Large intestine (tissue), 3 donors: ENCODE measurements at regions not wholly inside any gene's neighbourhood (a gene's known extent, or its start where the extent isn't known, plus 50 kb on each side); places are given as distances from the start of the nearest gene placed in this dataset.
A peak's percentile ranks its signal among the peaks of the same experiment; 100 is the strongest.

Experiments used
- DNase-seq, 2 donors: peaks; one replicate each; pipeline versions ENCODE4 v3.0.0 to v3.0.0-alpha.2; 2013
- H3K27ac ChIP-seq: one replicate; pipeline ENCODE4 v1.5.1; 2013; ENCODE audit warnings: low read length
- H3K27me3 ChIP-seq: 2 replicates; pipeline ENCODE4 v1.6.1; 2013; ENCODE audit warnings: low read length; ENCODE audit not compliant: control insufficient read depth, insufficient read depth
- H3K36me3 ChIP-seq: 2 replicates; pipeline ENCODE4 v1.6.1; 2013; ENCODE audit warnings: low read length; ENCODE audit not compliant: control insufficient read depth, insufficient read depth
- H3K4me1 ChIP-seq: one replicate; pipeline ENCODE4 v1.6.1; 2013; ENCODE audit warnings: low read length; ENCODE audit not compliant: control insufficient read depth, insufficient read depth
- H3K4me3 ChIP-seq: one replicate; pipeline ENCODE4 v1.5.1; 2013; ENCODE audit warnings: low read length
- H3K9me3 ChIP-seq: one replicate; pipeline ENCODE4 v1.6.1; 2013; ENCODE audit warnings: mild to moderate bottlenecking, low read depth, low read length, moderate library complexity; ENCODE audit not compliant: control insufficient read depth
- WGBS: methylation state at CpG from one replicate; pipeline ENCODE4 v1.1.5; 2013; ENCODE audit warnings: low lambda C conversion rate; ENCODE audit not compliant: insufficient coverage; 5-methylcytosine and 5-hydroxymethylcytosine counted together

- no peaks in the 10 kb centered on the region for H3K27me3 ChIP-seq
- DNase-seq: no peak
- peak overlapping the region; percentile 68 for H3K27ac ChIP-seq
- H3K36me3 ChIP-seq: no peaks in the 10 kb centered on the region
- H3K4me1 ChIP-seq: peaks cover 28% of the 10 kb centered on the region
- H3K9me3 ChIP-seq: no peaks in the 10 kb centered on the region
- no peak overlapping the region for H3K4me3 ChIP-seq
These were observed 607.2 kb upstream of the CLINT1 start for GRCh38 chr5:158466191-158466590.

- no peaks in the 10 kb centered on the region for H3K9me3 ChIP-seq
- H3K4me1 ChIP-seq: peaks cover 30% of the 10 kb centered on the region
- WGBS: 17% methylated on average over 2 of the region's 6 CpGs
- H3K27me3 ChIP-seq: no peaks in the 10 kb centered on the region
- peak overlapping the region; percentile 68 for H3K27ac ChIP-seq
- no peak overlapping the region for H3K4me3 ChIP-seq
- peak; percentile 56 to 83 for DNase-seq
- no peaks in the 10 kb centered on the region for H3K36me3 ChIP-seq
These were observed 606.4 kb upstream of the CLINT1 start for GRCh38 chr5:158465086-158465972.

GRCh38 chr5:158464383-158464782, 605.4 kb upstream of the CLINT1 start:
- H3K9me3 ChIP-seq: no peaks in the 10 kb centered on the region
- H3K27me3 ChIP-seq: no peaks in the 10 kb centered on the region
- DNase-seq: peak in 1 of 2 donors; percentile 43
- H3K4me1 ChIP-seq: peaks cover 30% of the 10 kb centered on the region
- no peaks in the 10 kb centered on the region for H3K36me3 ChIP-seq
- H3K4me3 ChIP-seq: no peak overlapping the region
- H3K27ac ChIP-seq: peak overlapping the region; percentile 68
- WGBS: no CpG with 5 or more reads among the region's 1 CpG

GRCh38 chr5:158463938-158464337, 605.0 kb upstream of the CLINT1 start:
- Histone ChIP-seq H3K36me3 (no peaks in the 10 kb centered on the region), H3K4me3 (no peak overlapping the region), H3K4me1 (peaks cover 30% of the 10 kb centered on the region), H3K27ac (peak overlapping the region; percentile 13), H3K27me3 (no peaks in the 10 kb centered on the region), H3K9me3 (no peaks in the 10 kb centered on the region)
- peak; percentile 84 to 89 for DNase-seq
- no CpG with 5 or more reads among the region's 4 CpGs for WGBS

GRCh38 chr5:158463188-158463587, 604.2 kb upstream of the CLINT1 start:
- Histone ChIP-seq H3K27ac (no peak overlapping the region), H3K4me1 (peaks cover 30% of the 10 kb centered on the region)
- WGBS: 60% methylated on average over 1 of the region's 1 CpG

GRCh38 chr5:158462349-158463114, 603.6 kb upstream of the CLINT1 start:
- Histone ChIP-seq H3K9me3 (no peaks in the 10 kb centered on the region), H3K4me3 (no peak overlapping the region), H3K27ac (no peak overlapping the region), H3K36me3 (no peaks in the 10 kb centered on the region), H3K27me3 (no peaks in the 10 kb centered on the region), H3K4me1 (peaks cover 30% of the 10 kb centered on the region)
- 87% methylated on average over 3 of the region's 9 CpGs for WGBS
- DNase-seq: no peak

More at GRCh38 chr5:158463188-158463587, 604.2 kb upstream of the CLINT1 start:
- H3K4me3 ChIP-seq: no peak overlapping the region
- H3K27me3 ChIP-seq: no peaks in the 10 kb centered on the region
- no peaks in the 10 kb centered on the region for H3K9me3 ChIP-seq
- H3K36me3 ChIP-seq: no peaks in the 10 kb centered on the region
- DNase-seq: no peak

GRCh38 chr5:158461240-158461854, 602.4 kb upstream of the CLINT1 start:
- Histone ChIP-seq H3K4me1 (peaks cover 27% of the 10 kb centered on the region), H3K27me3 (no peaks in the 10 kb centered on the region), H3K27ac (no peak overlapping the region), H3K36me3 (no peaks in the 10 kb centered on the region), H3K9me3 (no peaks in the 10 kb centered on the region), H3K4me3 (no peak overlapping the region)
- WGBS: no CpG with 5 or more reads among the region's 4 CpGs
- peak in 1 of 2 donors; percentile 46 for DNase-seq

- Histone ChIP-seq H3K27ac (no peak overlapping the region), H3K4me3 (no peak overlapping the region), H3K27me3 (no peaks in the 10 kb centered on the region), H3K4me1 (peaks cover 4% of the 10 kb centered on the region), H3K9me3 (no peaks in the 10 kb centered on the region), H3K36me3 (no peaks in the 10 kb centered on the region)
- no peak for DNase-seq
- WGBS: 89% methylated on average over 1 of the region's 2 CpGs
These were observed 599.1 kb upstream of the CLINT1 start for GRCh38 chr5:158458086-158458485.

GRCh38 chr5:158456756-158457155, 597.8 kb upstream of the CLINT1 start:
- H3K9me3 ChIP-seq: no peaks in the 10 kb centered on the region
- no peaks in the 10 kb centered on the region for H3K27me3 ChIP-seq
- H3K27ac ChIP-seq: no peak overlapping the region
- DNase-seq: no peak
- H3K36me3 ChIP-seq: no peaks in the 10 kb centered on the region
- H3K4me1 ChIP-seq: peaks cover 4% of the 10 kb centered on the region
- H3K4me3 ChIP-seq: no peak overlapping the region
- WGBS: no CpG with 5 or more reads among the region's 1 CpG

GRCh38 chr5:158456241-158456640, 597.3 kb upstream of the CLINT1 start:
- Histone ChIP-seq H3K9me3 (no peaks in the 10 kb centered on the region), H3K27ac (no peak overlapping the region), H3K36me3 (no peaks in the 10 kb centered on the region), H3K27me3 (no peaks in the 10 kb centered on the region), H3K4me1 (peaks cover 3% of the 10 kb centered on the region), H3K4me3 (no peak overlapping the region)
- DNase-seq: no peak
- 84% methylated on average over 2 of the region's 3 CpGs for WGBS
